Panc1 (cell line): ENCODE measurements at regions not wholly inside any gene's neighbourhood (a gene's known extent, or its start where the extent isn't known, plus 50 kb on each side); places are given as distances from the start of the nearest gene placed in this dataset.

Experiments used
- ATAC-seq: fragments of 200-7000 bp; cut with Tn5 transposase; 2 replicates; pipeline ENCODE4 v1.9.1; 2020; ENCODE audit warnings: mild to moderate bottlenecking, moderate library complexity
- BruUV-seq: library from RNA; stranded (reverse); fragments of 400-500 nt; replicated peaks from 2 replicates; lab custom pipeline; 2021; lab: Mats Ljungman, UMichigan
- CTCF ChIA-PET: fragments of 300-600 bp; sonication (Branson Sonifier 250); formaldehyde crosslinking; loops from one replicate; lab custom pipeline; 2022; ENCODE audit warnings: antibody characterized with exemption; lab: Charles Lee
- POLR2A ChIA-PET: fragments of 300-600 bp; sonication (Branson Sonifier 250); formaldehyde crosslinking; loops from one replicate; lab custom pipeline; 2022; ENCODE audit warnings: antibody characterized with exemption; lab: Charles Lee
- DNase-seq: peaks from one replicate; pipeline ENCODE4 v3.0.0-alpha.2; 2010; ENCODE audit warnings: low read depth, low spot score
- H3K27ac ChIP-seq: 2 replicates; pipeline ENCODE4 v1.5.1; 2011; ENCODE audit warnings: mild to moderate bottlenecking, low read length, inconsistent platforms
- H3K27me3 ChIP-seq: fragments of 200-500 bp; sonication (Bioruptor generic); 2 replicates; pipeline ENCODE4 v1.6.0; 2014; ENCODE audit warnings: low read length, inconsistent platforms; ENCODE audit not compliant: control insufficient read depth, insufficient read depth
- H3K36me3 ChIP-seq: fragments of 200-500 bp; sonication (Bioruptor generic); 2 replicates; pipeline ENCODE4 v1.5.1; 2014; ENCODE audit warnings: inconsistent platforms, mild to moderate bottlenecking, low read length, moderate library complexity; ENCODE audit not compliant: control insufficient read depth, insufficient read depth
- H3K4me1 ChIP-seq: 2 replicates; pipeline ENCODE4 v1.5.1; 2011; ENCODE audit warnings: inconsistent platforms, mild to moderate bottlenecking, low read length, moderate library complexity; ENCODE audit not compliant: control insufficient read depth, insufficient read depth
- H3K4me3 ChIP-seq, 2 experiments: 2 replicates each; pipeline ENCODE4 v1.5.1; 2011 to 2012; ENCODE audit warnings: low read depth in 2 of 2, low read length in 2 of 2, mild to moderate bottlenecking in 2 of 2, inconsistent platforms in 1 of 2, moderate library complexity in 1 of 2
- H3K9me3 ChIP-seq: fragments of 200-500 bp; sonication (Bioruptor generic); 2 replicates; pipeline ENCODE4 v1.5.1; 2014; ENCODE audit warnings: low read depth, mild to moderate bottlenecking, inconsistent platforms, low read length, moderate library complexity; ENCODE audit not compliant: control insufficient read depth, insufficient read depth
- POLR2AphosphoS5 ChIP-seq: IDR thresholded peaks from 2 replicates; pipeline ENCODE4 v1.6.1; 2012; ENCODE audit warnings: mild to moderate bottlenecking, low read depth, low read length, moderate library complexity
- SIN3A ChIP-seq: IDR thresholded peaks from 2 replicates; pipeline ENCODE4 v1.6.1; 2012; ENCODE audit warnings: low read depth, mild to moderate bottlenecking, low read length, moderate library complexity, borderline replicate concordance; ENCODE audit not compliant: insufficient read depth
- TCF7L2 ChIP-seq: IDR thresholded peaks from 2 replicates; pipeline ENCODE4 v1.6.1; 2011; ENCODE audit warnings: mild to moderate bottlenecking, low read depth, low read length, inconsistent platforms
- in situ Hi-C: cut with HindIII; loops from 2 replicates; pipeline ENCODE4 v1.10.0; 2016; ENCODE audit warnings: low sequenced_read_pairs, low pct_unique_long_range_greater_than_20kb
- intact Hi-C: fragments of 100-400 bp; cut with micrococcal nuclease; formaldehyde crosslinking; loops from one replicate; pipeline ENCODE4 v1.10.0; 2022; ENCODE audit not compliant: unreplicated experiment
- TF ChIP-seq, protein P1 (sequence below): fragments of 450-650 bp; IDR thresholded peaks from 2 replicates; pipeline ENCODE4 v1.5.1; 2017; ENCODE audit warnings: mild to moderate bottlenecking
- TF ChIP-seq, protein P2 (sequence below), 2 experiments: IDR thresholded peaks; 2 replicates each; pipeline ENCODE4 v1.6.1; 2011 to 2012; ENCODE audit warnings: low read depth in 2 of 2, control low read depth in 1 of 2, low read length in 1 of 2, mild to moderate bottlenecking in 1 of 2, moderate library complexity in 1 of 2; ENCODE audit not compliant: insufficient read depth in 1 of 2

DNA sequence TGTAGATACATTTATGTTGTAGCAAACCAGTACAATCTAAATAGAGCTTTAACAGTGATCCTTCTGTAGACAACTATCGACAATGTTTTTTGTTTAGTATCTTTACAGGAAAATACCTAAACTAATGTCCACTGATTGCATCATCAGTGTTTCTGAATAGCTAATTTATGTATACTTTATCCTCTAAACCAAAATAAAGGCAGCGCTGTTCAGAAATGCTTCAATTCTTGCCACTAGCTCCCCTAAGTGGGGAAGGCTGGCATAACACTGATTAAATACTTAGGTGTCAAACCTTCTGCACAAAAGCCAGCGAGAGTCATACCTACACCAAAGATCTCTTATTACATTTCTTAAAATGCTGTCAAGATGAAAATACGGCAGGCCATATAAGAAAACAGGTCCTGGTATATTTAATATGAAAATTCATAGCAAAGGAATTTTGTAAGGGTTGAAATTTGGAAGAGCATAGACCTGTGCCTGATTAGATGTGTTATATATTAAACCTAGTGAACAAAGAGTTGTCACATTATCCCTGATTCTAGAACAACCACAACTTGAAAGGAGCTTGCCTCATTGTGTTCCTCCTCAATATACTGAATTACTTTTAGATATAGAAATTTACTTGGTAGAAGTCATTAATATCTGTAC is 1693.4 kb upstream of the SLC39A10 start:
- ATAC-seq = no peak
- in situ Hi-C loops (no loop called here), intact Hi-C loops (loop anchor here (10.0 kb wide), 1 partner anchor 269 kb away; no protein-coding TSS in a partner anchor)
- BruUV-seq = no TSS peak
- no peak overlapping the region for H3K27ac ChIP-seq
- H3K27me3 ChIP-seq = no peaks in the 10 kb centered on the region
- no peaks in the 10 kb centered on the region; the same call in 1 of the 2 replicates for H3K4me1 ChIP-seq
- H3K4me3 ChIP-seq = no peak overlapping the region
- CTCF ChIA-PET = no interaction called here
- peak; percentile 12 for DNase-seq
- TF ChIP-seq TCF7L2 = no peak
- TF ChIP-seq, protein P1, sequence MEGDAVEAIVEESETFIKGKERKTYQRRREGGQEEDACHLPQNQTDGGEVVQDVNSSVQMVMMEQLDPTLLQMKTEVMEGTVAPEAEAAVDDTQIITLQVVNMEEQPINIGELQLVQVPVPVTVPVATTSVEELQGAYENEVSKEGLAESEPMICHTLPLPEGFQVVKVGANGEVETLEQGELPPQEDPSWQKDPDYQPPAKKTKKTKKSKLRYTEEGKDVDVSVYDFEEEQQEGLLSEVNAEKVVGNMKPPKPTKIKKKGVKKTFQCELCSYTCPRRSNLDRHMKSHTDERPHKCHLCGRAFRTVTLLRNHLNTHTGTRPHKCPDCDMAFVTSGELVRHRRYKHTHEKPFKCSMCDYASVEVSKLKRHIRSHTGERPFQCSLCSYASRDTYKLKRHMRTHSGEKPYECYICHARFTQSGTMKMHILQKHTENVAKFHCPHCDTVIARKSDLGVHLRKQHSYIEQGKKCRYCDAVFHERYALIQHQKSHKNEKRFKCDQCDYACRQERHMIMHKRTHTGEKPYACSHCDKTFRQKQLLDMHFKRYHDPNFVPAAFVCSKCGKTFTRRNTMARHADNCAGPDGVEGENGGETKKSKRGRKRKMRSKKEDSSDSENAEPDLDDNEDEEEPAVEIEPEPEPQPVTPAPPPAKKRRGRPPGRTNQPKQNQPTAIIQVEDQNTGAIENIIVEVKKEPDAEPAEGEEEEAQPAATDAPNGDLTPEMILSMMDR = peak; percentile 54; the same call in 1 of the 2 replicates
- no peak for TF ChIP-seq POLR2AphosphoS5
- H3K9me3 ChIP-seq = no peaks in the 10 kb centered on the region
- POLR2A ChIA-PET = no interaction called here
- no peaks in the 10 kb centered on the region for H3K36me3 ChIP-seq

DNA sequence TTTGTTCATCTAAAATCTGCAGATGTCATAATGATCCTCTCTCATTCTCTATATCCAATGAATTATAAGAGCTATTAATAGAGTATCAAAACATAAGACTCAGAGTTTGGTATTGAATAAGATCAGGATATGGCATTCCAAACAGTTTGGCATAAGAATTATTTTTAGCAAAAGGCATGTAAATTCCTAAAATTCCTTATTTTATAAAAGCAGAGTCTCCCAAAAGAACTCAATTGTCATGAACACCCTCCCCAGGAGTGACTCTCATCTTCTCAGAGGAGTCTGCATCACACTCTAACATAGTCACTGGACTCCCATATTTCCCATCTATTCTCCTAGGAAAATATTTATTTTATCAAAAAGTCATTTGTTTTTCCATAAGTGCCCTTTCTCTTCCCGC is 1710.2 kb upstream of the SLC39A10 start:
- no peak overlapping the region for H3K4me3 ChIP-seq
- no peaks in the 10 kb centered on the region for H3K36me3 ChIP-seq
- POLR2A ChIA-PET = no interaction called here
- intact Hi-C loops = no loop called here
- DNase-seq (no peak), ATAC-seq (no peak)
- CTCF ChIA-PET = no interaction called here
- H3K27me3 ChIP-seq = no peaks in the 10 kb centered on the region
- H3K4me1 ChIP-seq = no peaks in the 10 kb centered on the region
- H3K27ac ChIP-seq = no peak overlapping the region
- in situ Hi-C loops = no loop called here
- no TSS peak for BruUV-seq
- H3K9me3 ChIP-seq = no peaks in the 10 kb centered on the region
- no peak for TF ChIP-seq TCF7L2
- TF ChIP-seq POLR2AphosphoS5 = no peak
- no peak for TF ChIP-seq SIN3A
- TF ChIP-seq, protein P1 = no peak
- TF ChIP-seq, protein P2, sequence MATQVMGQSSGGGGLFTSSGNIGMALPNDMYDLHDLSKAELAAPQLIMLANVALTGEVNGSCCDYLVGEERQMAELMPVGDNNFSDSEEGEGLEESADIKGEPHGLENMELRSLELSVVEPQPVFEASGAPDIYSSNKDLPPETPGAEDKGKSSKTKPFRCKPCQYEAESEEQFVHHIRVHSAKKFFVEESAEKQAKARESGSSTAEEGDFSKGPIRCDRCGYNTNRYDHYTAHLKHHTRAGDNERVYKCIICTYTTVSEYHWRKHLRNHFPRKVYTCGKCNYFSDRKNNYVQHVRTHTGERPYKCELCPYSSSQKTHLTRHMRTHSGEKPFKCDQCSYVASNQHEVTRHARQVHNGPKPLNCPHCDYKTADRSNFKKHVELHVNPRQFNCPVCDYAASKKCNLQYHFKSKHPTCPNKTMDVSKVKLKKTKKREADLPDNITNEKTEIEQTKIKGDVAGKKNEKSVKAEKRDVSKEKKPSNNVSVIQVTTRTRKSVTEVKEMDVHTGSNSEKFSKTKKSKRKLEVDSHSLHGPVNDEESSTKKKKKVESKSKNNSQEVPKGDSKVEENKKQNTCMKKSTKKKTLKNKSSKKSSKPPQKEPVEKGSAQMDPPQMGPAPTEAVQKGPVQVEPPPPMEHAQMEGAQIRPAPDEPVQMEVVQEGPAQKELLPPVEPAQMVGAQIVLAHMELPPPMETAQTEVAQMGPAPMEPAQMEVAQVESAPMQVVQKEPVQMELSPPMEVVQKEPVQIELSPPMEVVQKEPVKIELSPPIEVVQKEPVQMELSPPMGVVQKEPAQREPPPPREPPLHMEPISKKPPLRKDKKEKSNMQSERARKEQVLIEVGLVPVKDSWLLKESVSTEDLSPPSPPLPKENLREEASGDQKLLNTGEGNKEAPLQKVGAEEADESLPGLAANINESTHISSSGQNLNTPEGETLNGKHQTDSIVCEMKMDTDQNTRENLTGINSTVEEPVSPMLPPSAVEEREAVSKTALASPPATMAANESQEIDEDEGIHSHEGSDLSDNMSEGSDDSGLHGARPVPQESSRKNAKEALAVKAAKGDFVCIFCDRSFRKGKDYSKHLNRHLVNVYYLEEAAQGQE (IDR thresholded peaks at IDR 0.05; ENCODE audit: insufficient read depth in 1 of 2, low read depth in 2 of 2, low read length in 1 of 2) = no peak
